Cardiac septum (tissue), 1 donor: ENCODE measurements at regions not wholly inside any gene's neighbourhood (a gene's known extent, or its start where the extent isn't known, plus 50 kb on each side); places are given as distances from the start of the nearest gene placed in this dataset.

Experiments
- DNase-seq: peaks from one replicate; pipeline ENCODE4 v3.0.0-alpha.2; 2020; ENCODE audit warnings: low spot score
- intact Hi-C: fragments of 100-400 bp; cut with DNase I; formaldehyde crosslinking; loops from one replicate; pipeline ENCODE4 v1.14.0; 2022
- donor health status: DM: no; HTN: no; CAD: no.

DNA sequence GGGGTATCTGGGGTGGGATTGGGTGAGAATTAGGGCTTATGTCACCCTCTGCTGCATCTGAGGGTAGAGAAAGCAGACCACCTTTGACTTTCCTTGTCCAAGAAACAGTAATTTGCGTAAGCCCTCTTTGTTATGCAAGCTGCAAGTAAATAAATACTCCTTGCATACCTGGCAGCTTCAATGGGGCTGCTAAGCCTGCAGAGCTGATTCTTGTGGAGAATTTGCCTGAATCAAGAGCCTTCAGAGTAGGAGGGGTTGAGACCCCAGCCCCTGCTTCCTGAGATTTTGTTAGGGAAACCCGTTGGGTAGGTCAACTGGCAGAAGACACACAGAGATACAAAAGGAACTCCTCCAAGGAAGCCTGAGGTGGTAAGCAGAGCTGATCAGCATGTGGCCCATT, 515.1 kb downstream of the DMAC1 start:
- intact Hi-C loops, result no loop called here
- no peak for DNase-seq

DNA sequence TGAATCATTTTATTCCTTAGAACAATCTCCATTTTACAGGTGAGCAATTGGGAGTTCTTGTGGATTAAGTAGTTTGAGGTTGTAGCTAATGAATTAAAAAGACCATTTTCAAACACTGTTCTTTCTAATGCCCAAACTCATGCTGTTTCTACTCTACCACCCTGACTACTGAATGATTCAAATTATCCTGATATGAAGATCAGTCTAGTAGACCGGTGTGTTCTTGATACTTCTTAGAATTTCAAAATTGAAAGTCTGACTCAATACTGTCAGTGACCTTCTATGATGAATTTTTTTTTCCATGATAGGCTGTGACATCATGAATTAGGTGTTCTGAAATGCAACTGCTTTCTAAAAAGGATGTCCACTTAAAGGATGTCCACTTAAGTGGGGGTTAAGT, 515.5 kb downstream of the DMAC1 start:
- no peak for DNase-seq
- intact Hi-C loops, result no loop called here

DNA sequence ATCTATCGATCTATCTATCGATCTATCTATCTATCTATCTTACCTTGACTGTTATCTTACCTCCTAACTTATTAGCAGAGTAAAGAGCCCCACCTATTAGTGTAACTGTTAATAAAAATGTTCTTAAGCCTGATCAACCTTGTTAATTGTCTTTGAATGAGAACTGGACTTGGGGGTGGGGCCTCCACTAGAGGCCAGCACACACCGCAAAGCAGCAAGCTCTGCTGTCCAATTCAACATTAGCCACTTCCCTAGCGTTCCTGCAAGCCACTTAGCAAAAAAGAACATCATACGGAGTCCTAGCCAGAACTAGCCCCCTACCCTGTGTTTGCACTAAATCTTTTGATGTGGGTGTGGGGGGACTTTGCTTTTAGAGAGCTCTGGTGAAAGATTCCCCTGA, 515.8 kb downstream of the KDM4C start:
- intact Hi-C loops, result no loop called here
- no peak for DNase-seq

DNA sequence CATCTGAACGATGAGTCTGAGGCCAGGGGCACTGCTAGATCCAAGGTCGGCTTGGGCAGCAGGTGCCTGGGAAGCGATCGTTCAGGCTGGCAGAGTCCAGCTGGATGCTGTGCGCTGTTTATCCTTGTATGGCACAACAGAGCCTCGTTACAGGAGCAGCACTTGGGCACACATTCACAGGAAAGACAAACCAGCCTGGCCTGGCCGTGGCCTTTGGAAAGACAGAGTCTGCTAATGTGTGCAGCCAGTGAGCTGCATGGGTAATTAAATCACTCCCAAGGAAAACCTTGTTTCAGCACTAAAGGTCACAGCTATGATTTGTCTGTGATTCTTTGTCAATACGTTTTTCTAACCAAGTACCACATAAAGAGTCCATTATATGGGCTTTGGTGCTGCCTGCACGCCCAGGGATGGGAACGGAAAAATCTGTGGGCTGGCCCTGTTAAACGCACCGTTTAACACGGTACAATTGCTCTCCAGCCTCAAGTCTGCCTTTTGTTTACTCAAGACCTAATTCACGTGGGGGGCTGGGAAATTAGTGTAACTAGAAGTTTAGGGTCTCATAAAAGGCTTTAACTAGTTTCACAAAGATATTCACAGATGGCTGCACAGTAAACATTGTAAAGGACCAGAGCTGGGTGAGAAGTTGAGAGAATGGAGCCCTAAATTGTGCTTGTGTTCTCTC, 509.3 kb downstream of the KDM4C start:
- DNase-seq, result no peak
- intact Hi-C loops, result no loop called here

DNA sequence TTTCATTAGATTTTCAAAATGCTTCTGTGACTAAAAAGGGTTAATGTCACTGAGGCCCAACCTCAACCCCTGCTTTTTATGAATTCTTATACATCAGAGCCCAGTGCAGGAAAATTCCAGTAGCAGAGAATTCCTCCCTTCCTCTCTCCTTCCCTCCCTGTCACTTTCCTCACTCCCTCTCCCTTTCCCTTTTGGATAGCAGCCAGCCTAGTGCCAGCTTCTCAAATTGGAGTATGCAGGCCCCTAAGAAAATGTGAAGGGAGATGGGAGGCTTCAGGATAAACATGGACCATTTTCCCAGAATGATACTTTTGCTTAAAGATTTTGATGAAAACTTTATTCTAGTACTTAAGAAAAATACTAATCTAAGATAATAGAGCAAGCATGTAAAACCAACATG, 507.4 kb downstream of the KDM4C start:
- intact Hi-C loops, result no loop called here
- no peak for DNase-seq

DNA sequence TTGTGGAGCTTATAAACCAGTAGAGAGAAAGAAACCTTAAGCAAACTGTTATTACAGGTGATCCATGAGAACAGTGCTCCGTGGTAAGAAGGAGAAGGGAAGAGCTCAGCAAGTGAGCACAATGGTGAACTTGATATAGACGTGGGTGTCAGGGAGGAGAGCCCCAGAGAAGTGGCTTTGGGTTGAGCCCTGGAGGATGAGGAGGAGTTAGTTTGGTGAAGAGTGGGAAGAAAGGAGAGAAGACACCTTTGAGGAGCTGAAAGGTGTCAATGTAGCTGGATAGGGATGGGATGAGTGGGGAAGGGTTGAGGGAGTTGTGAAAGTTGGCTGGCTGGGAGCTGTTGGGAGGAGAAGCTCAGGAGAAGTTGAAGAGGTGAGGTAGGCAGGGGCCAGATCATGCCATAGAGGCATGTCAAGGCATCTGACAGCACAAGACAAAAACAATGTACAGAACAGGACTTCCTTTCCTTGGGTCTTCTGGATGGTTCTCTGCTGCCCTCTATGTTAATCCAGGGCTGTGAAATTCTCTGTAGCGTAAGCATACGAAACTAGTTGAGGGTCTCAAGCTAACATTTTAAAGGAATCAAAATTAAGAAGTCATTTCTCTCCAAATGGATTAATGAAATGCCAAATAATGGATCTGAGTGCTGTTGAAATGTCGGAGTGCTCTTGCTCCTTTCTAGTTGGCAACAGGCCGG, 501.9 kb downstream of the KDM4C start:
- intact Hi-C loops, result no loop called here
- no peak for DNase-seq

DNA sequence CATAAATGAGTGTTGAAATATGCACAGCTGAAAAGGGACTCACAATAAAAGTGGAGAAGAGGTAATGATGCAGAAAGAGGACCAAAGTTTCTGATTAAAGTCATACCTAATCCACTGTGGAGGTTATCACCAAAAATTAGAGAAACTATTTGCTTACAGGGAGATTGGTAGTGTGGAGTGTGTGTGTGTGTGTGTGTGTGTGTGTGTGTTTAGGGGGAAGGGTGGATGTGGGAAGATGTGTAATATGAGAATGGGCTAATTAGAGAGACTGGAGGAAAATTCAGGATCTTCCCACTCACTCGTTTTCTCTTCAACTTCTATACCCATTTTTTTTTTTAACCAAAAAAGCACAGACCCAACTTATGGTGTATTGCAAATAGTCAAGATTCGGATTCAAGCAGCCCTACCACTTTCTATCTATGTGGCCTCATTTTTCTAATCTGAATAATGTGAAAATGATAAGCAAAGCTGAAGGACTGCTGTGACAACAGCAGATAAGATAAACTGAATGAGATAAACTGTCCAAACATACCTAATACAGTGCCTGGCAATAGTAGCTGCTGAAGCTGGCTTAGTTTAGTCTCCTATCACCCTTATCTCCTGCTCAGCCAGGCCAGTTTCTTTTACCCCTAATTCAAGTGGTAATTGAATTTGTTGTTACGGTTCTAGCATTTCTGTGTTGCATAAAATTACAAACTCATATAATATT, 501.1 kb downstream of the KDM4C start:
- DNase-seq, result no peak
- intact Hi-C loops, result no loop called here

DNA sequence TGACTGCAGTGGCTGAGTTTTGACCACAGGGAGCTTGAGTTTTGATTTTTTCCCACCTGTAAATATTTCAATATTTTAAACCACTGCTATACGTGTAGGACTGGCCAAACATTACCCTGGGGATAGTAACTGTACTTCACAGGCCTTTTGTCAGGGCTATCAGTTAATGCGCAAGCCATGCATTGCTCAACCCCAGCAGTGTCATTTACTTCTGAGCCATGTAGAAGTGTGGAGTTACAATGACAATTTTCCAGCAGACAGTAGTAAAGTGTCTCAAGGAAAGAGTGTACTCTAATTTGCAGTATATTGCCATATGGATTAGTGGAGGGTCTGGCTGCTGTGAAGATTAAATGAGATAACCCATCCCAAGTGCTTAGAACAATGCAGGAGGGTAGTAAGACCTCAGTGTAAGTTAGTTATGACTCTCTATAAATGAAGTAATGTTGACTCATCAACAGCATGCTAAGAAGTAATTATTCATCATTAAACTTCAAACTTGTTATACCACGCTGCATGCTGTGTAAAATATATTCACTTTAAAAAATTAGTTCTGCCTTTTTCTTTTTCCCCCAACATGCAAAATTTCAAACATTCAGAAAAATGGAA, 489.2 kb downstream of the KDM4C start:
- intact Hi-C loops, result no loop called here
- DNase-seq, result no peak

DNA sequence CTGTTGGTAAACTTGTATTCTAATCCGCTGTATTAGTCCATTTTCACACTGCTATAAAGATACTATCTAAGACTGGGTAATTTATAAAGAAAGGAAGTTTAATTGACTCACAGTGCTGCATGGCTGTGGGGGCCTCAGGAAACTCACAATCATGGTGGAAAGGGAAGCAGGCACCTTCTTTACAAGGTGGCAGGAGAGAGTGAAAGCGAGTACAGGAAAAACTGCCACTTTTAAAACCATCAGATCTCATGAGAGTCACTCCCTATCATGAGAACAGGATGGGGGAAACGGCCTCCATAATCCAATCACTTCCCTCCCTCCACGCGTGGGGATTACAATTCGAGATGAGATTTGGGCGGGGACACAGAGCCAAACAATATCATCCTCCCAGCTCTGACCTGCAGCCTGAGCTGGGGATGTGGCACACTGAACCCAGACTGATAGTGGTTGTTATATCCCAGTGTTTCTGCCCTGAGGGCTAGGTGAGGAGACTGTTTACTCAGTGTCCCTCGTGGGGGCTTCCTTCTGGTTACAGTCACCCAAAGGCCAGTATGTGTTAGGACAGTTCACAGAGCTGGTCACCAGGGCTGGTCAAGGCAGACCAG, 488.3 kb downstream of the KDM4C start:
- intact Hi-C loops, result no loop called here
- DNase-seq, result no peak

DNA sequence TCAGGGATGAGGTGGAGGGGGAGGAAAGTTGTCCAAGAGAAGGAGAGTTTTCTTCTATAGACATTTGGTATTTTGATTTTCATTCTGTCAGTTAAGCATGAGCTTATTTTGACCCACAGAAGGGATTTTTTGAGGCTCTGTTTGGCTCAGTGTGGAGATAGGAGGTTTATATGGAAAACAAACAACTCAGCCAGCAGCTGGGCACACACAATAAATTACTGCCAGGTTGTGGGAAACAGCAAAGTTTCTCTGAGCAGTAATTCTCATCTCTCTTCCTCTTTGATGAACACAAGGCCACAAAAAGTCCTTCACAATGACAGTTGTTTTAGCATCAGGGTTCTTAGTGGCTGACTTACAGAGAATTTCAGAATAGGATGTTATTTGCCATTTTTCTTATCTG, 486.1 kb downstream of the KDM4C start:
- DNase-seq, result no peak

DNA sequence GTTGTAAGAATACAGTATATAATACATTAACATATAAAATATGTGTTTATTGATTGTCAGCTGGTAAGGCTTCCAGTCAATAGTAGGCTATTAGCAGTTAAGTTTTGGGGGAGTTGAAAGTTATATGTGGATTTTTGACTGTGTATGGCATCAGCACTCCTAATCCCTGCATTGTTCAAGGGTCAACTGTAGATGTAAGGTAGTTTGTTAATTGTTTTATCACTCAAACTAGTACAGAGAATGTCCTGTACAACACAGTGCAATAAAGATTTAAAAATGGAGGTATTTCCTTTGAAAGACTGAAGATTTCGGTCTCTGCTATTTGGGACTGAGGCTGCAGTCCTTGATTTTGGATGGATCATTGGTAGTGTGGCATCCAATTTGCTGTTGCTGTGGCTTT, 484.4 kb downstream of the KDM4C start:
- intact Hi-C loops, result no loop called here
- DNase-seq, result no peak

More for the DNA sequence above, 486.1 kb downstream of the KDM4C start:
- intact Hi-C loops, result no loop called here

DNA sequence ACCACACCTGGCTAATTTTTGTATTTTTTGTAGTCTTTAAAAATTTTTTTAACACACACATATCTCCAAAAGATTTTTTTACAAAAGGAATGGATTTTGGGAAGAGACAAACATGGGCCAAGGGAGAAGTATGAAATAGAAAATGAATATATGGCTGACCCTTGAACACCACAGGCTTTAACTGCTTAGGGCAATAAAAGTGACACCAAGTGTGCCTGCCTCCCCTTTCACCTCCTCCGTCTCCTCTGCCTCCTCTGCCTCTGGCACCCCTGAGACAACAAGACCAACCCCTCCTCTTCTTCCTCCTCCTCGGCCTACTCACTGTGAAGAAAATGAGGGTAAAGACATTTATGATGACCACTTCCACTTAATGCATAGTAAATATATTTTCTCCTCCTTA, 483.9 kb downstream of the KDM4C start:
- intact Hi-C loops, result no loop called here
- DNase-seq, result no peak

DNA sequence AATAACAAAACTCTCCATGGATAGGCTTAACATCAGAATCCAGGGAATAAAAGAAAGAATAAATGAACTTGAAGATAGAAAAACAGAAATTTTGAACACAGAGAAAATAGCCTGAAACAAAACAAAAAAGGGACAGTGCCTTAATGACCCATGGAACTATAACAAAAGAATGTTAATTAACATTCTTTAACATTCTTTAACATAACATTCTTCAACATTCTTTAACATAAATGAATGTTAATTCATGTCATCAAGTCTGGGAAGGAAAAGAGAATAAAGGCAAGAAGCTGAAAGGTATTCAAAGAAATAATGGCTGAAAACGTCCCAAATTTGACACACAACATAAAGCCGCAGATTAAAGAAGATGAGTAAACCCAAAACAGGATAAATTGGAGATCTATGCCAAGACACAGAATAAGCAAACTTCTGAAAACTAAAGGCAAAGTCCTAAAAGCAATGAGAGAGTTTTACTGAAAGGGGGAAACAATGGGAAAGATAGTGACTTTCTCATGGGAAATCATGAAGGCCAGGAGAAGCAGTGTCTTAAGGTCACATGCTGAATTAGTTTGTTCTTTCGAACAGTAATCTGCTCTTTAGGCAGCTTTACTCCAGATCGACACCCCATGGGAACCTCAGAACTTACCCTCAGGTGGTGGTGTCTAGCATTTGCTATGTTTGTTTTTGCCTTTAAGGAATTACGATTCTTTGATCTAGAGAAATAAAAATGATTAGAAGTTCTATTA, 483.0 kb downstream of the KDM4C start:
- no peak for DNase-seq
- intact Hi-C loops, result no loop called here

DNA sequence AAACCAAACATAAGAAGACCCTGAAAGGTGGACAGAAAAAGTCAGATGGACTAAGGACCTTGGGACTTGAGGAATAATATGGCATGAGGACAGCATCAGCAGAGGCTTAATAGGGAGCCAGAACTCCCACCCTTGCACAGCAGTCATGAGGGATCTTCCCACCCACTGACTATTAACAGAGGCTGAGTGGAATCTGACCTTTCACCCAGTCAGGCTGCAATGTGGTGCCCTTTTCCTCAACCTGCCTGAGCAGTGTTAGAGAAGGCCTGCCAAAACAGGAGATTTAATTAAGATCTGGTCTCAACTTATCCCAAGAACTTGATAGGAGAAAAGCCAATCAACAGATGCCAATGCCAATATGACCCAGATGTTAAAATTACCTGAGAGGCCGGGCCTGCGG, 481.9 kb downstream of the KDM4C start:
- intact Hi-C loops, result no loop called here
- DNase-seq, result no peak

DNA sequence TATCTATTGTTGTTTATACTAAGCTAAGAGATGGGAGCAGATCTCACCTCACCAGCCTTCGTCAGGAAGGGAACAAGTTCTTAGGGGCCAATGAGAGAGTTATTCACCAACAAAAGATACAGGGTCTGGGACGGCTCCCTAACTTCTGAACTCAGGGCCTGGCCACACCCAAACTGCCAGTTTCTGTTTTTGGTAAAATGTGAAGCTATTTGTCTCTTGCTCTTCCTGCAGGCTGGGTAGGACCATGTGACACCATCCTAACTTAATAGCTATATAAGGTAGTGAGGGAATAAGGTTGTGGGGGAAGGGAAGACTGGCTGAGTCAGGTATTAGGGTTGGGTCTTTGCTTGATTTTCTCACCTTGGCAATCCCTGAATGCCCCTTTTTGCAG, 480.5 kb downstream of the KDM4C start:
- DNase-seq, result no peak
- intact Hi-C loops, result no loop called here

DNA sequence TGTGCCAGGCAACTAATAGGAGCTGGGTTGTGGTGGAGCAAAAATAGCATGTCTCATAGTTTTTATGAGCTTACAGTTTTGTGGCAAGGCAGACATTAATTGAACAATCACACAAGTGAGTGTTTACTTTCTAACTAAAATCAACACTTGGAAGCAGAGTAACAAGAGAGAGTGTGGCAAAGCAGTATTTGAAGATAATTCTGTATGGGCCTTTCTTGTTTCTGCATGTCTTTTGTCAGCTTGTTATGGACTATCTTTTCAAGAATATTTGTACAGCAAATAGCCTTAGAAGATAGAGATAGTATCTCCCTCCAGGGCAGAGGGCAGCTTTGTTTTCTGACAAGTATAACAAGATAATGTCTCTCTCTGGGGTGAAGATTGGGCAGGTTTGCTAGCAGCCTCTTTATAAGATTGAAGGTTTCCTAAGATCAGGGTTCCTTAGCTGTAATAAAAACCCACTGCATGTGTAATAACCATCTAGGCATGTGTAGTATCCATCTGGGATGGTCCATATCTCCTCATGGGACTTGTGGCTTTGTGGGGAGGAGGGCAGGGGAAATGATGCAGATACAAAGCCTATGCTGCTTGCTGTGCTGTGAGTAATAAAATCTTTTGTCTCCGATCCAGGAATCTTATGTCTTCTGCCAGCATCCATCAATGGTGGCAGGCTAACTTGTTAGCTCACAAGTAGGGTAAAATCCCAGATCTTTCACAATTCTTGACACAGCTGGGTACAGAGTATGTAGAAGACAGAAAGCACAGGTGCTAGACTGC, 479.9 kb downstream of the KDM4C start:
- intact Hi-C loops, result no loop called here
- DNase-seq, result no peak

DNA sequence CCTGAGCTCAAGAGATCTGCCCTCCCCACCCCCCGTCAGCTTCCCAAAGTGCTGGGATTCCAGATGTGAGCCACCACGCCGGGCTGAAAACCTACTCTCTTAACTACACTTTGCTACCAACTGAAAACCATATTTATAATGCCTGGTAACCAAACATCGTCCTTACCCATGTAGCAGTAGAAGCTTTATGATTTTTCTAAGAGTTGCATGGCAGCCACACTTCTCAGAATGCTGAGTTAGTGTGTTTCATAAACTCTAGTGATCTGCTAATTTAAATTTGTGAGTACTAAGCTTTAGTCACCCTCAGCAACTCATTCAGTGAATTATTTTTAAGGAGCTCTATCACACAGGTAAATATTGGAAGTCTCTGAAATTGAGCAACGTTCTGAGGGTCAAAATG, 478.4 kb downstream of the KDM4C start:
- no peak for DNase-seq
- intact Hi-C loops, result no loop called here

DNA sequence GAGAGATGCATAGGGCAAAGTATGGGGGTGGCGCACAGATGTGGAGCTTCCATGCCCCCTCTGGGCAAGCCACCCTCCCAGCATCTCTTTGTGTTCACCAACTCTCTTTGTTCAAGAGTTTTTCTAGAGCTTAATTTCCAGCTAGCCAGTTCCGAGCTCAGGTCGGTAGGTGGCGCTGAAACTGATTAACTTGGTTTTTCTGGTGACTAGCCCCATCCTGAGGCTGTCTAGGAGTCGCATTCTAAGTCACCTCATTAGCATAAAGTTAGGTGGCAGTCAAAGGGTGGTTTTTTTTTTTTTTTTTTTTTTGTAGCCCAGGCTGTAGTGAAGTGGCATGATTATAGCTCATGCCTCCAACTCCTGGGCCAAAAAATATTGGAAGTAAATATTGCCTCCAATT, 476.4 kb downstream of the KDM4C start:
- no peak for DNase-seq
- intact Hi-C loops, result no loop called here

DNA sequence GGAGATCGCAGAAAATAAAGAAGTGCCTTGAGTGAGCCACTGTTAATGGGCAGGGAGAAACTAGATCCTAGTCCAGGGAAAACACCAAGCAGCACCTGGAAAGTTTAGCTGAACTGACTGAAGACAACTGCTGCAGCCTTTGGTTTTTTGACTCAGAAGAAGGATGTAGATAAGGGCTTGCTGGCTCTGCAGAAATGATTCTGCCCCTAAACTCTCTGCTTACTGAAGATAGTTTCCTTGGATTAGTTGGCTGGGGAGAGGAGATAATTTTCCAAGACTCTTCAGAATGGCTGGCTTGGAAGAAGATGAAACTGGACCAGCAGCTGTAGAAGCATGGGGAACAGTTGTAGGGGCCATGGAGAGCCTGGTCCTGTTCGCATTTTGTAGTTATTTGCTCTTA, 471.8 kb downstream of the KDM4C start:
- intact Hi-C loops, result no loop called here
- DNase-seq, result no peak
